ENCODE measurements at regions not wholly inside any gene's neighbourhood (a gene's known extent, or its start where the extent isn't known, plus 50 kb on each side); places are given as distances from the start of the nearest gene placed in this dataset.

GRCh38 chr11:10969387-10969786 lies 111.5 kb upstream of the ZBED5 start:
- TF ChIP-seq GATA2 (IDR thresholded peaks at IDR 0.05; ENCODE audit: low read depth, low read length) (no peak), GATA3 (IDR thresholded peaks at IDR 0.05; ENCODE audit: low read depth, low read length) (no peak)

All from SH-SY5Y (cell line).